Kidney glomerular epithelial cell (primary cell): ENCODE measurements at regions not wholly inside any gene's neighbourhood (a gene's known extent, or its start where the extent isn't known, plus 50 kb on each side); places are given as distances from the start of the nearest gene placed in this dataset.
"Not testable (repeated sequence)": the region's sequence is repeated elsewhere in the genome, so short reads cannot be mapped to it uniquely, and the experiment has no call there.

ENCODE experiments used
- DNase-seq: peaks from one replicate; lab custom pipeline; 2025; lab: John Stamatoyannopoulos, UW

GRCh38 chr9:88280816-88281382 is 107.3 kb upstream of the SPIN1 start:
- no peak for DNase-seq

- no peak for DNase-seq
Measured at GRCh38 chr9:88278036-88278435, 110.2 kb upstream of the SPIN1 start.

- DNase-seq: no peak
Measured at GRCh38 chr9:88274078-88274477, 114.2 kb upstream of the SPIN1 start.

- no peak for DNase-seq
Measured at GRCh38 chr9:88272986-88273385, 115.3 kb upstream of the SPIN1 start.

GRCh38 chr9:88270413-88270812 is 117.8 kb upstream of the SPIN1 start:
- DNase-seq: no peak

GRCh38 chr9:88268886-88269285 is 119.4 kb upstream of the SPIN1 start:
- DNase-seq: no peak

GRCh38 chr9:88267283-88267682 is 121.0 kb upstream of the SPIN1 start:
- no peak for DNase-seq

GRCh38 chr9:88266416-88266815 is 121.8 kb upstream of the SPIN1 start:
- no peak for DNase-seq

- DNase-seq: no peak
Measured at GRCh38 chr9:88259001-88259400, 120.7 kb upstream of the SPATA31C2 start.

- peak; percentile 19 for DNase-seq
Measured at GRCh38 chr9:88258601-88259000, 120.3 kb upstream of the SPATA31C2 start.

GRCh38 chr9:88258024-88258423 is 119.7 kb upstream of the SPATA31C2 start:
- DNase-seq: peak; percentile 86

GRCh38 chr9:88256216-88256615 is 117.9 kb upstream of the SPATA31C2 start:
- DNase-seq: no peak

GRCh38 chr9:88255806-88256205 is 117.5 kb upstream of the SPATA31C2 start:
- DNase-seq: not testable (repeated sequence)

- DNase-seq: no peak
Measured at GRCh38 chr9:88251903-88252302, 113.6 kb upstream of the SPATA31C2 start.

GRCh38 chr9:88243736-88244135 is 105.5 kb upstream of the SPATA31C2 start:
- peak; percentile 84 for DNase-seq

- DNase-seq: no peak
Measured at GRCh38 chr9:88242879-88243278, 104.6 kb upstream of the SPATA31C2 start.

GRCh38 chr9:88237991-88238571 is 99.8 kb upstream of the SPATA31C2 start:
- no peak for DNase-seq

GRCh38 chr9:88237479-88237961 is 99.2 kb upstream of the SPATA31C2 start:
- no peak for DNase-seq

- DNase-seq: no peak
Measured at GRCh38 chr9:88236511-88237478, 98.5 kb upstream of the SPATA31C2 start.

GRCh38 chr9:88235615-88236014 is 97.3 kb upstream of the SPATA31C2 start:
- no peak for DNase-seq

- DNase-seq: no peak
Measured at GRCh38 chr9:88234114-88234513, 95.8 kb upstream of the SPATA31C2 start.

GRCh38 chr9:88233091-88233490 is 94.8 kb upstream of the SPATA31C2 start:
- no peak for DNase-seq

- no peak for DNase-seq
Measured at GRCh38 chr9:88230612-88231011, 92.3 kb upstream of the SPATA31C2 start.
